Esophagus squamous epithelium (tissue), 5 donors: ENCODE measurements at regions not wholly inside any gene's neighbourhood (a gene's known extent, or its start where the extent isn't known, plus 50 kb on each side); places are given as distances from the start of the nearest gene placed in this dataset.

ENCODE experiments used
- DNase-seq: peaks from one replicate; lab custom pipeline; 2025; lab: John Stamatoyannopoulos, UW
- H3K27ac ChIP-seq, 4 donors: fragments of 200-600 bp; sonication (generic); one replicate each; pipeline ENCODE4 v1.5.1; 2016 to 2019; ENCODE audit warnings: mild to moderate bottlenecking in 1 of 4
- H3K27me3 ChIP-seq, 4 donors: fragments of 200-600 bp; sonication (generic); 1 replicate in 3 of 4; 2 replicates in 1 of 4; pipeline versions ENCODE4 v1.5.1 to v1.6.0; 2017 to 2021; ENCODE audit warnings: antibody characterized with exemption in 1 of 4
- H3K36me3 ChIP-seq, 3 donors: fragments of 200-600 bp; sonication (generic); one replicate each; pipeline ENCODE4 v1.5.1; 2016 to 2019
- H3K4me1 ChIP-seq, 3 donors: fragments of 200-600 bp; sonication (generic); one replicate each; pipeline ENCODE4 v1.5.1; 2017 to 2019
- H3K4me3 ChIP-seq, 4 donors: fragments of 200-600 bp; sonication (generic); 1 replicate in 3 of 4; 2 replicates in 1 of 4; pipeline ENCODE4 v1.5.1; 2016 to 2019; ENCODE audit warnings: mild to moderate bottlenecking in 2 of 4, moderate library complexity in 1 of 4
- H3K9me3 ChIP-seq, 3 donors: fragments of 200-600 bp; sonication (generic); one replicate each; pipeline ENCODE4 v1.5.1; 2016 to 2019
- CTCF ChIP-seq, 6 experiments: fragments of 450-650 bp in 4 of 6; fragments of 200-600 bp in 2 of 6; sonication (generic) in 2 of 6; IDR thresholded peaks; one replicate each; pipeline ENCODE4 v1.5.1; 2016 to 2019; ENCODE audit warnings: antibody characterized with exemption in 6 of 6, mild to moderate bottlenecking in 4 of 6, moderate library complexity in 4 of 6
- POLR2A ChIP-seq, 4 donors: fragments of 450-650 bp; IDR thresholded peaks; one replicate each; pipeline ENCODE4 v1.6.1; 2017; ENCODE audit warnings: antibody characterized with exemption in 4 of 4, mild to moderate bottlenecking in 4 of 4, moderate library complexity in 3 of 4
- WGBS, 2 donors: methylation state at CpG; one replicate each; pipeline ENCODE4 v1.1.5; 2018; 5-methylcytosine and 5-hydroxymethylcytosine counted together
- intact Hi-C: fragments of 100-400 bp; cut with DNase I; formaldehyde crosslinking; loops from one replicate; pipeline ENCODE4 v1.15.0; 2022
- donor health status: DM: yes; HTN: yes; CAD: no.

GRCh38 chr7:96855139-96855538 lies 145.5 kb upstream of the SEM1 start:
- no peak for DNase-seq
- intact Hi-C loops = no loop called here
- Histone ChIP-seq H3K9me3 (no peaks in the 10 kb centered on the region), H3K4me1 (no peaks in the 10 kb centered on the region), H3K4me3 (no peak overlapping the region), H3K27ac (no peak overlapping the region), H3K27me3 (peaks cover 0 to 8% (median 0%) of the 10 kb centered on the region in 4 donors), H3K36me3 (no peaks in the 10 kb centered on the region)
- no peak for TF ChIP-seq CTCF (IDR thresholded peaks at IDR 0.05)
- no peak for TF ChIP-seq POLR2A (IDR thresholded peaks at IDR 0.05)

GRCh38 chr7:96855691-96856090 lies 146.0 kb upstream of the SEM1 start:
- no peak for DNase-seq
- intact Hi-C loops = no loop called here
- Histone ChIP-seq H3K27ac (no peak overlapping the region), H3K36me3 (no peaks in the 10 kb centered on the region), H3K4me1 (no peaks in the 10 kb centered on the region), H3K27me3 (peaks cover 0 to 14% (median 0%) of the 10 kb centered on the region in 4 donors), H3K9me3 (no peaks in the 10 kb centered on the region), H3K4me3 (no peak overlapping the region)
- TF ChIP-seq POLR2A (IDR thresholded peaks at IDR 0.05) (no peak), CTCF (IDR thresholded peaks at IDR 0.05) (no peak)
- 43 to 79% methylated on average over 1 of the region's 1 CpG for WGBS, 2 donors

GRCh38 chr7:96869538-96869937 lies 135.8 kb upstream of the DLX6 start:
- WGBS, 2 donors = 68 to 71% methylated on average over 2 of the region's 2 CpGs
- Histone ChIP-seq H3K4me3 (no peak overlapping the region), H3K4me1 (no peaks in the 10 kb centered on the region), H3K27me3 (peaks cover 0 to 7% (median 0%) of the 10 kb centered on the region in 4 donors), H3K27ac (no peak overlapping the region), H3K9me3 (no peaks in the 10 kb centered on the region), H3K36me3 (no peaks in the 10 kb centered on the region)
- intact Hi-C loops = no loop called here
- no peak for DNase-seq
- TF ChIP-seq POLR2A (IDR thresholded peaks at IDR 0.05) (no peak), CTCF (IDR thresholded peaks at IDR 0.05) (no peak)

GRCh38 chr7:96870185-96870584 lies 135.2 kb upstream of the DLX6 start:
- no peak for TF ChIP-seq POLR2A (IDR thresholded peaks at IDR 0.05)
- no peak for TF ChIP-seq CTCF (IDR thresholded peaks at IDR 0.05)
- no peaks in the 10 kb centered on the region for H3K4me1 ChIP-seq
- no peak for DNase-seq
- no peak overlapping the region for H3K4me3 ChIP-seq
- no peaks in the 10 kb centered on the region for H3K9me3 ChIP-seq
- H3K27me3 ChIP-seq = peaks cover 0 to 13% (median 0%) of the 10 kb centered on the region in 4 donors
- 13 to 50% methylated on average over 2 of the region's 2 CpGs for WGBS, 2 donors
- intact Hi-C loops = no loop called here
- no peak overlapping the region for H3K27ac ChIP-seq
- no peaks in the 10 kb centered on the region for H3K36me3 ChIP-seq

- Histone ChIP-seq H3K27ac (no peak overlapping the region), H3K36me3 (no peaks in the 10 kb centered on the region), H3K4me1 (no peaks in the 10 kb centered on the region), H3K9me3 (no peaks in the 10 kb centered on the region), H3K27me3 (peaks cover 0 to 20% (median 0%) of the 10 kb centered on the region in 4 donors), H3K4me3 (no peak overlapping the region)
- no peak for DNase-seq
- intact Hi-C loops = no loop called here
- TF ChIP-seq POLR2A (IDR thresholded peaks at IDR 0.05) = no peak
- no peak for TF ChIP-seq CTCF (IDR thresholded peaks at IDR 0.05)
These were observed 134.4 kb upstream of the DLX6 start for GRCh38 chr7:96870934-96871333.
